NCI-H524 treated with DMSO at 0.1 percent for 48 hours (cell line): ENCODE measurements at regions not wholly inside any gene's neighbourhood (a gene's known extent, or its start where the extent isn't known, plus 50 kb on each side); places are given as distances from the start of the nearest gene placed in this dataset.

Experiments
- DNase-seq: peaks from one replicate; lab custom pipeline; 2025; lab: John Stamatoyannopoulos, UW

DNA sequence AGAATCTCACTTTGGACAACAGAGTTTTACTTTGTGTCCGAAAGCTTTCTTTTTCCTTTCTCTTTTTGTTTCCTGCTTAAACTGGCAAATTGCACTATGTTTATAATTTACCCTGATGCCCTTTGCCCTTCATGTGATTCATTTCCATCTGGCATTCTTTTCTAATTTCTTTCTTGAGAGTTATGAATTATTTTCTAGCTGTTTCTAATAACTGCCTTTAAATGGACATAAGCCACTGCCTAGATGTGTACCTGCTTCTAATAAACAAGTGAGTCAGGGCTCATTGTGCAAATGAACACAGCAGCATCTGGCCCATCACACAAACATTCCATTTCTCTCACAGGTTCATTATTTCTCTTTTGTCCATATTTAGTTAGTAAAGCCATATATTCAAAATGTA is 242.3 kb upstream of the GPRIN3 start:
- DNase-seq = no peak

GRCh38 chr4:89545315-89545714 is 237.7 kb upstream of the GPRIN3 start:
- DNase-seq = no peak

DNA sequence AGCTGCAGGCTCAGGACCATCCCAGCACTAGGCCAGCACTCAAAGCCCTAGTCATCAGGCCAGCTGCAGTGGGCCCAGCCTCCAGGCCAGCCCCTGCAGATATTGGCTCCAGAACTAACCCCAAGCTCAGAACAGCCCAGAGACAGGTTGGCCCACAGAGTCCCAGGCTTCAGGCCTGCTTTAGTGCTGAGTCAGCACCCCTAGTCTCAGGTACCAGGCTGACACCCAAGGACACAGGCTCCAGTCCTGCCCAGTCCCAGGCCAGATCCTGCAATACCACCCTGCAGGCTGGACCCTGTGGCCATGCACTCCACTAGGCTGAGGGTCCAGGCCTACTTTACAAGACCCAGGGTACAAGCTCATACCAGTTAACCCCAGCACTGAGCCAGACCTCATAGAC is 234.4 kb upstream of the GPRIN3 start:
- DNase-seq = no peak

DNA sequence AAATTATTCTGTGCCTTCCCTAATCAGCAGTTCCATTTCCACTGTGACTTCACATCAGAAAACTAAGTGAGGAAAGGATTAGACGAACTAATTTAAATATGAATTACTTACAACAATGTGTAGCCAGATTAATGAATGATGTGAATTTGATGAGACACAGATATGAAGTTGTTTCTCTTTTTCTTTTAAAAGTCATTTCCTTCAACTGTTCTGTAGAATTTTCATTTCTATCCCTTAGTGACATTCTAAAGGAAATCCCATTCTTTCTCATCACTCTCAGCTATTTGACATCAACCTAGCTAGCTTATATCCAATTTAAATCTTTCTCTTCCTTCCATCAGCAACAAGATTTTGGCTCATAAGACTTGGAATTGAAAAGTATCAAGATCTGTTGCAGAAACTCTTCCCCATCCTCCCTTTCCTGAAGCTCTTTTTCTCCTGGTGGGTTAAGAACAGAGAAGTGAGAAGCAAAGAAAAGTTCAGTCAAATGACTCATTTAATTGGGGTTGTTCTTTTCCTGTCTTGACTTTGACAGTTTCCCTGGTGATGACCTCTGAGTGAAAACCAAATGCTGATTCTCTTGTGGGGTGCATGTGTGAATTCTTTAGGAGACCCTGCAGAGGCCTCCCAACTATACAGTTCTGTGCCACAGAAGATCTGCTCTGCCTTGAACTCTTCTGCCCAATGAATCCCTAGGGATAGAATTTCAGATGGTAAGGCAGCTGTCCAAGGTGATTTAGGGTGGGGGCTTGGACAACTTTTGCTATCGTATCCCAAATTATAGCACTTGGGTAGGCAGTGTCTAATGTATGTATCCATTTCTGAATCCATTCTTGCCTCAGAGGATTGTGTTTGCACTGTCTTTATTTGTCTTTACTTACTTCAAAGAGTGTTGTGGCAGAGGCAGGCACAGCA is 232.5 kb upstream of the GPRIN3 start:
- no peak for DNase-seq

- DNase-seq = no peak
Observed at GRCh38 chr4:89539374-89539773, 231.8 kb upstream of the GPRIN3 start.

- no peak for DNase-seq
Observed at GRCh38 chr4:89538886-89539285, 231.3 kb upstream of the GPRIN3 start.

DNA sequence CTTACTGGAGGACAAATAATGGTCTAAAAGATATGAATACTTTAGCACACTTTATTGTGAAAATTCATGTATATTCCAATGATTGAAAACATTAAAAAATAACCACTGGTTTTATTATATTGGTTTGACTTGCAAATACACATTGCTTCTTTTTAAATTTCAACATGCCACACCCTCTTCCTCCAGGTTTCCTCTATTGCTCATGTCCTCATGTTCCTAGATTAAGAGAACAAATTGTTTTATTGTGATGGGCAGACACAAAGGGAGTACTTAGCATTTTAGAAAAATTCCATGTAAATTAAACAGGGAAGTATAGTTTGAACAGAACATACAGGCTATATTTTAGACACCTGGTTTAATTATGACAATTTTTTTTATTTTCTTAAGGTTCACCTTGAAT is 230.6 kb upstream of the GPRIN3 start:
- DNase-seq = no peak

DNA sequence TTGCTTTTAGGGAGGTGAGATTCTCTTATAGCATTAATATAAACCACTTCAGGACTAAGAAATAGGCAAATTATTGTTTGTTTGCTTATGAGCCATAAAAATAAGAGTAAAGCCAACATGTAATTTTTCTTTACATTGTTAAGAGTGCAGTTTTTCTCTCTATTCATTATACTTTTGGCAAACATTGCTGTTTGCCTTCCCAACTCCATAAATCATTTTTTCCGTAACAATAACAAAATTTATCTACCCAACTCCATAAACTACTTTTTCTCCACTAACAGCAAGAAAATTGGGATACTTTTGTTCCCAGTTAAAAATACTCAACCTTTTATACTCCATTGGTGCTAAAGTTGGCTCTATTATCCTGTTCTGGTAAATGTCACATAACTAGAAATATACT is 229.7 kb upstream of the GPRIN3 start:
- no peak for DNase-seq

GRCh38 chr4:89535251-89535650 is 227.7 kb upstream of the GPRIN3 start:
- no peak for DNase-seq

- no peak for DNase-seq
Observed at GRCh38 chr4:89534356-89534755, 226.8 kb upstream of the GPRIN3 start.

DNA sequence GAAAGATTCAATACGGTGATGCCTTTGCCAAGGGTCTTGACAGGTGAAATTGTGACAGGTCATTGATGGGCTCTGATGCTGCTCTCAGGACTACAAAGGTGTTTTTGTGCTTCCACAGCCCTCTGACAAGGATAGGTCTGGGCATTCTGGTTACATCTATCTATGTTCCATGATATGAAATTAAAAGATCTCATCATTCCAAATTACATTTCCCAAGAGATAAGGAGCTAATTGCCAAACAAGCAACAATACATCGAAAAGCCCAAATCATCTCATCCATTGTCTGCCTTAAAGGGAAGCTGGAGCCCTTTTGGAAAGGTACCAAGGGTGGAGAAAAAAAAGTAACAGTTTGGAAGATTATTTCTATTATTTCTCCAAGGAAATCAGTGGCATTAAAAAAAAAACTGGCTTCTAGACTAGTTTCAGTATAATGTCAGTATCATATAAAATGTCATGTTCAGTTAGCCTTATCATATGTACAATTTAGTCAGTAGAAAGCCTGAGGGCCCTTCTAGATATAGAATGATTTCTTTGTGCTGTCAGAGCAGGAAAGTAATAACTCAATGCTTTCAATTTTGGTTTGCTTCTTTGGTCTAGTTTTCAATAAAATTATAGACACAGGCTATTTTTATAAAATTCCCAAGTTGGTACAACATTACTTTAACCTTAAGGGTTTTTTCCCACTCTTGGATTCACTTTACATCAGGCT is 224.5 kb upstream of the GPRIN3 start:
- DNase-seq = no peak

GRCh38 chr4:89528526-89529133 is 221.0 kb upstream of the GPRIN3 start:
- no peak for DNase-seq

DNA sequence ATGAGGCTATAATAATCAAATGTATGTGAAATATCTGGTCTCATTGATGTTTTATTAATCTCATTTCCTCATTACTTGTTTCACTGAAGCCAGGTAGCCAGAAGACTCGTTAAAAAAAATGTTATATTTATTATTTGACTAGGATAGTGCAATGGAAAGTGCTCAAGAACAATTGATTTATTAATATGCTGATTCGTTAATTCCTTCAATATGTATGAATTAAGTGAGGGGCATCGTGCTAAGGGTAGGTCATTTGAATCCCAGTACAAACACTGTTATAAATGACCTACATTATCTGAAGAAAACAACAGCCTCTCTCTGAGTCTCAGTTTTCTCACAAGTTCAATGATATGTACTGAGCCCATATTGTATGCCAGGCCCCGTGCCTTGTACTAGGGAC is 214.2 kb upstream of the GPRIN3 start:
- DNase-seq = no peak

DNA sequence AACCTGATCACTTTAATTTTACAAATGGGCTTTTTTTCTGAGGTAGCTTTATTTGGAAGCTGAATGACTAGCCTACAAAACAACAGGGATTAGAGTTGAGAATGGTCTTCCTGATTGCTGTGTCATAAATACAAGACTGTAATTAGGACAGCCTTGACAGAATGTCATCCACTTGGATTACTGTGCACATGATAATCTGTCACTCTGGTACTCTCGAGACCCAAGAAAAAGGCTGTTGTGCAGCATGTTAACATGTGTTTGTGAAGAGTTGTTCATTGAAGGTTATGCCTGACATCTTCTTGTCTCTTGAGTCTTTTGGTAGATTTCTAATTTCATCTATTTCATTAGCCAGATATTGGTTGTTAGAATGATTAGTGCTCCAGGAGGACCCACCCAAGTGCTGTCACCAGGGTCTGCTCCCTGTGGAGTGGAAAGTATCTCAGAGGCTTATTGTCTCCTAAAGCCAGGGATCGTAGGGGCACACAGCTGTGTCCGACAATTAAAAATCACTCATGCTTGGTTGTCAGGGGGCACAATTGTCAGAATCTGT is 212.2 kb upstream of the GPRIN3 start:
- peak; percentile 51 for DNase-seq

GRCh38 chr4:89518259-89518658 is 210.7 kb upstream of the GPRIN3 start:
- DNase-seq = no peak

- peak; percentile 29 for DNase-seq
Observed at GRCh38 chr4:89514811-89515210, 207.2 kb upstream of the GPRIN3 start.

- no peak for DNase-seq
Observed at GRCh38 chr4:89511776-89512175, 204.2 kb upstream of the GPRIN3 start.

DNA sequence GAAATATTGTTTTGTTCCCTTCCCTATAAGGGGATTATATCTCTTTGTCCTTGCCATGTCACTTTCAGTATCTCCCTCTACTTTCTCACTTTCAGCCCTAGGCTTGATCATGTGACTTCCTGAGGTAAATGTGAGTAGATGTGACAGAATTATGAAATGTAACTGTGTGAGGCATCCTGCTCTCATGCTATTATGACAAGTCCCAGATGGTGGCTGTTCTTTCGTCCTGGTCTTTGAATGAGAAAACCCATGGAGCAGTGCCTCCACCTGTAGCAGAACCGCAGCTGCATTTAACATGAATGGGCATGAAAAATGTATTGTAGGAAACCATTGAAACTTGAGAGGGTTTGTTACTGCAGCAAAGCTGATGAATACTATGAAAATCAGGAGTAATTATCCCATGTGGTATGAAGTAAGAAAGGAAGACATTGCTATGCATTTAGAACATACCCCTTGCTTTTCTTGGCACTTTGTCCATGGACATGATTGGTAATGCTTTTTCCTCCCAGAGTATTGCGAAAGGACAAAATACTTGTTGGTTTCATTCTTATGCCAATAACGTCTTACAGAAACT is 202.2 kb upstream of the GPRIN3 start:
- no peak for DNase-seq

DNA sequence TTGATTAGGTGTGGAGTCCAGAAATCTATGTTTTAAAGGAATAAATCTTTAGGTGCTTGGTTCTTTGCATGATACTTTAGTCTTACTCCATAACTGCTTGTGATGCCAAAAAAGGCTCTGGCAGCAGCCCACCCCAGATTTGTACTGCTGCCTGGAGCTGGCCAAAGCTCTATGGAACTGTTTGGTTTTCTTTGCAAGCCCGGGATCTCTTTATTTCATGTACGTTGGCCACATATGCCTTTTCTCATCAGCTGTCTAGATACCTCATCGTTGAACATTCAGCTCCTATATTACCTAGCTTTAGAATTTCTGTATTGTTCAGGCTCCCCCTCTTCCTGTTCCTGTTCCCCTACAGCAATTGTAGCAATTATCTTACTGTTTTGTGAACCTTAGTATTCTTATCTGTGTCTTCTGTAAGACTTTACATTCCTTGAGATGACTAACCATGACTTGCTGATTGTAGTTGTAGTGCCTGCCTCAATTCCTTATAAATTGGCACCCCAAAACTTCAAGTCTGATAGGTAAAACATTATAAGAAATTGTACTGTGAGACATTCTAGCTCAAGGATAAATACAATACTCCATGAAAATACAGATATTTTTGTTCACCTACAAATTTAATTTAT is 199.4 kb upstream of the GPRIN3 start:
- DNase-seq = no peak

DNA sequence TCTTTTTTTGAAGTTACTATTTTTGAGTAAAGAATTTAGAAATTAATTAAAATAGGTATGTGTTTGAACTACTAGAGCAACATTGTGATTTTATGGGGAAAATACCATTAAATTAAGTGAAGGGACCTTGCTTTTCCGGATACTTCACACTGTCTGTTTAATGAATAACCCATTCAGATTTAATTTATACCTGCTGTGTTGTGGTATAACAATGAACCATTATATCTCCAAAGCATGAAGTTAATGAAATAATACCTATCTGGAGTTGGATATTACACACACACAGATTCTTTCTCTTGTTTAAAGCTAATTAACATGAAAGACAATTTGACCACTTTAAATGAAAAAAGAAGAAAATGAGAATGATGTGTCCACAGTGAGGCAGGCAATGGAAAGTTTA is 195.0 kb upstream of the GPRIN3 start:
- no peak for DNase-seq

DNA sequence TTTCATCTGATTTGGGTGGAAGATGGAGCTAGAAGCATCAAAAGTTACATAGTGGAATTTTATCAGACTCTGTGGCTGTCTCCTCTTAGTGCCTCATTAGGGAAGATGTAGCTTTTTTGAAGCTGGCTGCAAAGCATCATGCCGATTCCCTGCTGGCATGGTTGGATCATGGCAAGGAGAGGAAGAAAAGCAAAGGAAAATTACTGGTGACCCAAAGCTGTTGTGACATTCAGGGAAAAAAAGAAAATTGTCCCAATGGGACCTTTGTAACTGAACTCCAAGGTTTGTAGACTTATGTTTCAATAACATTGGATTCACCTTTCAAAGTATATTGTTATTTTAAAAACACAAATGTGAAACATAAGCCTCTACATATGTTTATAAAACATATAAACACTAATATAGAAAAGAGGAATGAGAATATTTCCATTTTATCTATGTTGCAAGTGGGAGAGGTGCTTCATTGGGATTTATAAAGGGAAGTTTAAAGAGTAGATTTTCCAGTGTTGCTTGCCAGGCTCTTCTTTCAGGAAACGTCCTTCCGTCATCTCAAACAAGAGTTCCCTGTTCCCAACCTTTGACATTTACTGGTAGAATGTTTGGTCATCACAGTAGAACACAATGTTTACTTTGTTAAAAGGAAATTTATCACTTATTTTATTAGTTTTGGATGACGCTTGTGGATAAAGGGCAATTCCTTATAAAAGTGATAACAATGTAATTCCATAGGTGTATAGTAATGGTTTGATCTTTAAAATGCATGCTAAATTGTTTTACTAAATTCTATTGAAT is 190.1 kb upstream of the GPRIN3 start:
- no peak for DNase-seq
